ENCODE measurements at regions not wholly inside any gene's neighbourhood (a gene's known extent, or its start where the extent isn't known, plus 50 kb on each side); places are given as distances from the start of the nearest gene placed in this dataset.

- no peak for TF ChIP-seq PHF8 (conservative IDR thresholded peaks at IDR 0.05; ENCODE audit: low read depth, low read length)
- TF ChIP-seq EZH2 (IDR thresholded peaks at IDR 0.05; ENCODE audit: low read depth, low read length, severe bottlenecking): no peak
- no peak for TF ChIP-seq EP300 (IDR thresholded peaks at IDR 0.05; ENCODE audit: borderline replicate concordance in 1 of 2, low read depth in 2 of 2, low read length in 2 of 2)
- TF ChIP-seq CTCF (IDR thresholded peaks at IDR 0.05; ENCODE audit: control extremely low read depth in 1 of 3, insufficient read depth in 1 of 3, low read depth in 1 of 3, low read length in 3 of 3): no peak
- no peak for TF ChIP-seq TBP (IDR thresholded peaks at IDR 0.05; ENCODE audit: low read depth, low read length)
- TF ChIP-seq GTF2F1 (IDR thresholded peaks at IDR 0.05; ENCODE audit: borderline replicate concordance, low read depth, low read length): no peak
- TF ChIP-seq BACH1 (IDR thresholded peaks at IDR 0.05; ENCODE audit: low read length): no peak
- TF ChIP-seq POLR2AphosphoS5 (IDR thresholded peaks at IDR 0.05; ENCODE audit: low read depth, low read length): no peak
- no peak for TF ChIP-seq USF2 (IDR thresholded peaks at IDR 0.05; ENCODE audit: low read length)
Observed at GRCh38 chr6:150302520-150303176, 66.2 kb upstream of the IYD start.
